ENCODE measurements at regions not wholly inside any gene's neighbourhood (a gene's known extent, or its start where the extent isn't known, plus 50 kb on each side); places are given as distances from the start of the nearest gene placed in this dataset.

- no peak overlapping the region for H2BK120ac ChIP-seq (ENCODE audit: low read depth, low read length)
- no peak overlapping the region for H2BK5ac ChIP-seq (ENCODE audit: low read depth, low read length, poor library complexity, severe bottlenecking)
- H3K27ac ChIP-seq (ENCODE audit: insufficient read depth, low read length), result no peak overlapping the region
- no peaks in the 10 kb centered on the region for H4K20me1 ChIP-seq (ENCODE audit: insufficient read depth, low read length)
- H2BK15ac ChIP-seq (ENCODE audit: low read depth, low read length), result no peak overlapping the region
- no peak overlapping the region for H3K14ac ChIP-seq (replicated peaks; ENCODE audit: low read depth, low read length)
- no peak overlapping the region for H2AK9ac ChIP-seq (replicated peaks; ENCODE audit: low read depth, low read length, poor library complexity)
- H3K9me1 ChIP-seq (ENCODE audit: insufficient read depth, low read length), result no peaks in the 10 kb centered on the region
- intact Hi-C loops (cut with micrococcal nuclease), result no loop called here
- no peak overlapping the region for H3K18ac ChIP-seq (ENCODE audit: low read depth, low read length)
- no peak overlapping the region for H3K4me3 ChIP-seq (ENCODE audit: insufficient read depth, low read depth, low read length)
- H4K8ac ChIP-seq (ENCODE audit: low read depth in 2 of 2, low read length in 2 of 2), result no peak overlapping the region
- H3K56ac ChIP-seq (ENCODE audit: extremely low read depth, insufficient read depth, low read length), result no peak overlapping the region
- no peak overlapping the region for H3K9ac ChIP-seq (ENCODE audit: low read depth, low read length)
- no CpG with 5 or more reads among the region's 3 CpGs for WGBS, 2 experiments (ENCODE audit: extremely low coverage in 2 of 2, insufficient read length in 1 of 2)
- H2AK5ac ChIP-seq (ENCODE audit: low read depth, low read length), result no peak overlapping the region
- no peak overlapping the region for H2BK20ac ChIP-seq (ENCODE audit: low read depth, low read length)
- BruUV-seq (replicated peaks), result no TSS peak
- in situ Hi-C loops (cut with MboI; ENCODE audit: low sequenced_read_pairs), result no loop called here
- peaks cover 26% of the 10 kb centered on the region for H3K27me3 ChIP-seq (ENCODE audit: control insufficient read depth, insufficient read depth, low read length)
- no peak overlapping the region for H3K4ac ChIP-seq (ENCODE audit: low read depth, low read length)
- H4K5ac ChIP-seq (ENCODE audit: low read depth, low read length), result no peak overlapping the region
- no peaks in the 10 kb centered on the region for H3K9me3 ChIP-seq (ENCODE audit: control insufficient read depth, insufficient read depth, low read length)
- no peak for TF ChIP-seq RCOR1 (IDR thresholded peaks at IDR 0.05; ENCODE audit: insufficient replicate concordance, low read length)
- TF ChIP-seq ELK1 (IDR thresholded peaks at IDR 0.05; ENCODE audit: borderline replicate concordance, low read depth, low read length), result no peak
- TF ChIP-seq RAD21 (IDR thresholded peaks at IDR 0.05; ENCODE audit: low read length), result no peak
- TF ChIP-seq CTCF (conservative IDR thresholded peaks at IDR 0.05; ENCODE audit: low read depth, low read length), result no peak
- TF ChIP-seq CHD1 (IDR thresholded peaks at IDR 0.05; ENCODE audit: low read depth, low read length), result no peak
- TF ChIP-seq MXI1 (IDR thresholded peaks at IDR 0.05; ENCODE audit: borderline replicate concordance, low read depth, low read length), result no peak
- TF ChIP-seq NFE2L2 (IDR thresholded peaks at IDR 0.05; ENCODE audit: low read depth, low read length), result no peak
- no peak for TF ChIP-seq POLR2A (IDR thresholded peaks at IDR 0.05; ENCODE audit: low read depth, low read length)
- TF ChIP-seq RFX5 (IDR thresholded peaks at IDR 0.05; ENCODE audit: low read depth, low read length), result no peak
- H3K79me1 ChIP-seq (ENCODE audit: low read depth in 1 of 2, low read length in 2 of 2), result no peaks in the 10 kb centered on the region
- H3K4me1 ChIP-seq (ENCODE audit: control insufficient read depth, insufficient read depth, low read length), result no peaks in the 10 kb centered on the region
- no peak overlapping the region for H3K4me2 ChIP-seq (ENCODE audit: low read depth, low read length)
- no peaks in the 10 kb centered on the region for H3K36me3 ChIP-seq (ENCODE audit: control insufficient read depth, insufficient read depth, low read length)
- ChIA-PET CTCF (no interaction called here), POLR2A (ENCODE audit: unreplicated experiment) (no interaction called here)
- no peak overlapping the region for H3K23ac ChIP-seq (ENCODE audit: low read depth, low read length)
- DNase-seq (no peak), ATAC-seq (ENCODE audit: low read depth) (no peak)
- dilution Hi-C loops (cut with HindIII; ENCODE audit: low sequenced_read_pairs, unreplicated experiment), result no loop called here
- no peak overlapping the region for H4K91ac ChIP-seq (ENCODE audit: insufficient read depth, low read depth, low read length)
- H2AFZ ChIP-seq (replicated peaks; ENCODE audit: low read length, poor library complexity), result no peak overlapping the region
These were observed 224.9 kb upstream of the TOPAZ1 start for GRCh38 chr3:44016818-44017217.

All from IMR-90 (cell line).